ENCODE measurements at regions not wholly inside any gene's neighbourhood (a gene's known extent, or its start where the extent isn't known, plus 50 kb on each side); places are given as distances from the start of the nearest gene placed in this dataset.

- TF ChIP-seq ESRRG (CRISPR knock-in tag; IDR thresholded peaks at IDR 0.05), result no peak
- no peak for TF ChIP-seq GLIS3 (CRISPR knock-in tag; IDR thresholded peaks at IDR 0.05)
- no peak for TF ChIP-seq TOX (CRISPR knock-in tag; IDR thresholded peaks at IDR 0.05; ENCODE audit: borderline replicate concordance)
- no peak for TF ChIP-seq ZNF70 (CRISPR knock-in tag; IDR thresholded peaks at IDR 0.05)
Measured at GRCh38 chr6:93915961-93916360, 496.6 kb upstream of the EPHA7 start.

All from SK-N-SH treated with all-trans-retinoic acid at 6 μM for 48 hours (cell line).